HG02798 (cell line): ENCODE measurements at regions not wholly inside any gene's neighbourhood (a gene's known extent, or its start where the extent isn't known, plus 50 kb on each side); places are given as distances from the start of the nearest gene placed in this dataset.

Experiments used
- ATAC-seq: cut with Tn5 transposase; IDR thresholded peaks from one replicate; pipeline ENCODE4 v1.9.1; 2021; ENCODE audit warnings: mild to moderate bottlenecking; ENCODE audit not compliant: unreplicated experiment, poor library complexity

GRCh38 chr6:150651808-150652470, 52.3 kb downstream of the PLEKHG1 start:
- ATAC-seq, result no peak

- no peak for ATAC-seq
Observed at GRCh38 chr6:150652848-150653613, 53.3 kb downstream of the PLEKHG1 start.

- ATAC-seq, result no peak
Observed at GRCh38 chr6:150654608-150655007, 54.9 kb downstream of the PLEKHG1 start.

- no peak for ATAC-seq
Observed at GRCh38 chr6:150656156-150656555, 56.5 kb downstream of the PLEKHG1 start.

GRCh38 chr6:150658421-150658820, 58.7 kb downstream of the PLEKHG1 start:
- no peak for ATAC-seq

- ATAC-seq, result no peak
Observed at GRCh38 chr6:150659046-150659763, 59.5 kb downstream of the PLEKHG1 start.

- ATAC-seq, result no peak
Observed at GRCh38 chr6:150661216-150662007, 61.7 kb downstream of the PLEKHG1 start.

GRCh38 chr6:150662814-150663213, 63.1 kb downstream of the PLEKHG1 start:
- ATAC-seq, result no peak

GRCh38 chr6:150664091-150664490, 64.4 kb downstream of the PLEKHG1 start:
- ATAC-seq, result no peak

GRCh38 chr6:150666071-150666470, 66.4 kb downstream of the PLEKHG1 start:
- no peak for ATAC-seq

- ATAC-seq, result no peak
Observed at GRCh38 chr6:150667359-150667758, 67.7 kb downstream of the PLEKHG1 start.

GRCh38 chr6:150667977-150668716, 68.5 kb downstream of the PLEKHG1 start:
- no peak for ATAC-seq

- ATAC-seq, result no peak
Observed at GRCh38 chr6:150668900-150669302, 69.2 kb downstream of the PLEKHG1 start.

- no peak for ATAC-seq
Observed at GRCh38 chr6:150670311-150670710, 70.6 kb downstream of the PLEKHG1 start.

GRCh38 chr6:150672800-150673199, 73.1 kb downstream of the PLEKHG1 start:
- no peak for ATAC-seq

GRCh38 chr6:150673720-150674346, 74.1 kb downstream of the PLEKHG1 start:
- ATAC-seq, result no peak

GRCh38 chr6:150676344-150676743, 76.7 kb downstream of the PLEKHG1 start:
- ATAC-seq, result no peak

- no peak for ATAC-seq
Observed at GRCh38 chr6:150676772-150677171, 77.1 kb downstream of the PLEKHG1 start.

- ATAC-seq, result no peak
Observed at GRCh38 chr6:150680510-150680909, 80.8 kb downstream of the PLEKHG1 start.
